ENCODE measurements at regions not wholly inside any gene's neighbourhood (a gene's known extent, or its start where the extent isn't known, plus 50 kb on each side); places are given as distances from the start of the nearest gene placed in this dataset.

DNA sequence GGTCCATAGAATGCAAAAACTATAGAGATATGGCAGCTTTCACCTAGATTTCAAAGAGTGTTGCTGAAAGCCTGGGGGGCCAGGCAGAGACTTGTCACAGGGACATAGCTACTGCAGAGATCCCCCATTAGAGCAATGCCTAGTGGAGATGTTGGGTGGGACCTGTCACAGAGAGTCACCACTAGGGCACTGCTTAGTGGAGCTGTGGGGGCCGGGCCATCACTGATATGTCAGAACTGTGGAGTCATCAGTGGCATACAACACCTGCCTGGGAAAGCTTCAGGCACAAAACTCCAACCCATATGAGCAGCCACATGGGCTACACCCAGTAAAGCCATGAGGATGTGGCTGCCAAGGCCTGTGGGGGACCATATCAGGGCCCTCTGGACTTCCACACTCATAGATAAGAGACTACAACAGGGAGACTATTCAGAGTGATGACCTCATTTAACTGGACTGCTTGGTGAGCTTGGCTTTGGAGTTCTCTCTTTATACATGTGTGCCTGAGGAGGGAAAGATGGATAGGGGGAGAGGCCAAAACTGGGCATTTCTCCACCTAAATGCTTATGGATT is 176.3 kb downstream of the ZNF621 start:
- TF ChIP-seq POLR2A (IDR thresholded peaks at IDR 0.05): no peak
- no peak for TF ChIP-seq POLR2AphosphoS5 (IDR thresholded peaks at IDR 0.05; ENCODE audit: insufficient read depth in 1 of 2, low read depth in 1 of 2)
- TF ChIP-seq, protein P1, sequence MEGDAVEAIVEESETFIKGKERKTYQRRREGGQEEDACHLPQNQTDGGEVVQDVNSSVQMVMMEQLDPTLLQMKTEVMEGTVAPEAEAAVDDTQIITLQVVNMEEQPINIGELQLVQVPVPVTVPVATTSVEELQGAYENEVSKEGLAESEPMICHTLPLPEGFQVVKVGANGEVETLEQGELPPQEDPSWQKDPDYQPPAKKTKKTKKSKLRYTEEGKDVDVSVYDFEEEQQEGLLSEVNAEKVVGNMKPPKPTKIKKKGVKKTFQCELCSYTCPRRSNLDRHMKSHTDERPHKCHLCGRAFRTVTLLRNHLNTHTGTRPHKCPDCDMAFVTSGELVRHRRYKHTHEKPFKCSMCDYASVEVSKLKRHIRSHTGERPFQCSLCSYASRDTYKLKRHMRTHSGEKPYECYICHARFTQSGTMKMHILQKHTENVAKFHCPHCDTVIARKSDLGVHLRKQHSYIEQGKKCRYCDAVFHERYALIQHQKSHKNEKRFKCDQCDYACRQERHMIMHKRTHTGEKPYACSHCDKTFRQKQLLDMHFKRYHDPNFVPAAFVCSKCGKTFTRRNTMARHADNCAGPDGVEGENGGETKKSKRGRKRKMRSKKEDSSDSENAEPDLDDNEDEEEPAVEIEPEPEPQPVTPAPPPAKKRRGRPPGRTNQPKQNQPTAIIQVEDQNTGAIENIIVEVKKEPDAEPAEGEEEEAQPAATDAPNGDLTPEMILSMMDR (IDR thresholded peaks at IDR 0.05): no peak
- Histone ChIP-seq H3K9me3 (no peaks in the 10 kb centered on the region), H3K4me3 (no peak overlapping the region), H3K27ac (no peak overlapping the region), H3K36me3 (no peaks in the 10 kb centered on the region), H3K4me1 (no peaks in the 10 kb centered on the region), H3K27me3 (no peaks in the 10 kb centered on the region)
- DNase-seq (ENCODE audit: extremely low spot score in 2 of 2): no peak
- intact Hi-C loops (cut with DNase I): no loop called here

DNA sequence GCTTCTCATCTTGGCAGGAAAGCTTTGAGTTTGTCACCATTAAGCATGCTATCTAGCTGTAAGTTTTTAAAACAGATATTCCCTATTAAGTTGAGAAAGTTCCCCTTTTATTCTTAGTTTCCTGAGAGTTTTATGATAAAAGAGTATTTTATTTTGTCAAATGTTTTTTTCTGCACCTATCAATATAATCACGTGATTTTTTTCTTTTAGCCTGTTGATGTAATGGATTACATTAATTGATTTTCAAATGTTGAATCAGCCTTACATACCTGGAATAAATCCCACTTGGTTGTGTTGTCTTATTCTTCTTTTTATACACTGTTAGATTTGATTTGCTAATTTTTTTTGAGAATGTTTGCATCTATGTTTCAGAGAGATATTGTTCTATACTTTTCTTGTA is 179.5 kb downstream of the ZNF621 start:
- intact Hi-C loops (cut with DNase I): no loop called here
- Histone ChIP-seq H3K4me3 (no peak overlapping the region), H3K27ac (no peak overlapping the region), H3K4me1 (no peaks in the 10 kb centered on the region), H3K27me3 (no peaks in the 10 kb centered on the region), H3K9me3 (no peaks in the 10 kb centered on the region), H3K36me3 (no peaks in the 10 kb centered on the region)
- no peak for DNase-seq (ENCODE audit: extremely low spot score in 2 of 2)
- TF ChIP-seq POLR2AphosphoS5 (IDR thresholded peaks at IDR 0.05; ENCODE audit: insufficient read depth in 1 of 2, low read depth in 1 of 2): no peak

DNA sequence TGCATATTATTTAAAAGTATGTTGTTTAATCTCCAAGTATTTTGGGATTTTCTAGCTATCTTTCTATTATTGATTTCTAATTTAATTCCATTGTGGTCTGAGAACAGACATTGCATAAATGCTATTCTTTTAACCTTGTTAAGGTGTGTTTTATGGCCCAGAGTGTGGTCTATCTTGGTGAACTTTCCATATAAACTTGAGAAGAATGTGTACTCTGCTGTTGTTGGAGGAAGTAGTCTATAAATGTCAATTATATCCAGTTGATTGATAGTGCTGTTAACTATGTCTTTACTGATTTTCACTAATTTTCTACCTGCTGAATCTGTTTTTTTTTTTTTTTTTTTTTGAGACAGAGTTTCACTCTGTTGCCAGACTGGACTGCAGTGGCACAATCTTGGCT is 180.9 kb downstream of the ZNF621 start:
- Histone ChIP-seq H3K4me3 (no peak overlapping the region), H3K27ac (no peak overlapping the region), H3K36me3 (no peaks in the 10 kb centered on the region), H3K4me1 (no peaks in the 10 kb centered on the region), H3K9me3 (no peaks in the 10 kb centered on the region), H3K27me3 (no peaks in the 10 kb centered on the region)
- no peak for DNase-seq (ENCODE audit: extremely low spot score in 2 of 2)
- TF ChIP-seq POLR2A (IDR thresholded peaks at IDR 0.05) (no peak), POLR2AphosphoS5 (IDR thresholded peaks at IDR 0.05; ENCODE audit: insufficient read depth in 1 of 2, low read depth in 1 of 2) (no peak)
- TF ChIP-seq, protein P1 (IDR thresholded peaks at IDR 0.05): no peak
- intact Hi-C loops (cut with DNase I): no loop called here

DNA sequence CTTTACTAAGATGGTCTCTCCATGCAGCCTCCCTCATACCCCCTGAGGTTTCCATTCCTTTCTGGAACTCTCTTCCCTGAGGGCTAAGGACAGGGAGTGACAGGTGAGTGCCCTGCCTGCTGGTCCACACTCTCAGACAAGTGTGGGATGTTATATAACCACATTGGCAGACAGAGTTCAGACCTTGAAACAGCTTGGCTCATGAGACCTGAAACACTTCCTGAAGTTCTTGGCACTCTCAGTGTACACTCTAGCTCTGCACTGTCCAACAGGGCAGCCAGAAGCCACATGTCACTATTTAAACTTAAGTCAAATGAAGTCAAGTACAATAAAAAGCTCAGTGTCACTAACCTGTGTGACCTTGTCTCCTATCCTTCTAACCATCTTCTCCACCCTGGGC is 188.5 kb downstream of the ZNF621 start:
- Histone ChIP-seq H3K9me3 (no peaks in the 10 kb centered on the region), H3K4me3 (no peak overlapping the region), H3K4me1 (no peaks in the 10 kb centered on the region), H3K36me3 (no peaks in the 10 kb centered on the region), H3K27ac (no peak overlapping the region), H3K27me3 (no peaks in the 10 kb centered on the region)
- DNase-seq (ENCODE audit: extremely low spot score in 2 of 2): no peak
- intact Hi-C loops (cut with DNase I): no loop called here
- TF ChIP-seq POLR2AphosphoS5 (IDR thresholded peaks at IDR 0.05; ENCODE audit: insufficient read depth in 1 of 2, low read depth in 1 of 2) (no peak), POLR2A (IDR thresholded peaks at IDR 0.05) (no peak)
- TF ChIP-seq, protein P1 (IDR thresholded peaks at IDR 0.05): no peak

DNA sequence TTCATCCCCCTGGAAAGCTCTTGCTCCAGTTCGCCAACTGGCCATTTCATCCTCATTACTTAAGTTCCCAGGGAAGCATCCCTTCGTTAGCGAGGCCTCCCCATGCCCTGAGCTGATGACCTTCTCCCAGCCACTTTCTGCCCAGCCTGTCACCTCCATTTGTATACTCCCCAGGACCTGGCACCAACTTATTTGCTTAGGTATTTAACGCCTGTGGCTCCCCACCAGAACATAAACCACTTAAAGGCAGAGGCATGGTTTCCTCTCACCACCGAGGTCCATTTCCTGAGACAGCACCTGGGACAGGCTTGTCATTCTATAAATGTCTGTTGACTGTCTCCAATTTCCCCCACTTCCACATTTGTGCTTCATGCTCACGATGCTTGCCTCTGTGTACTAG is 189.0 kb downstream of the ZNF621 start:
- no peaks in the 10 kb centered on the region for H3K36me3 ChIP-seq
- intact Hi-C loops (cut with DNase I): no loop called here
- no peak overlapping the region for H3K27ac ChIP-seq
- H3K27me3 ChIP-seq: no peaks in the 10 kb centered on the region
- no peaks in the 10 kb centered on the region for H3K4me1 ChIP-seq
- TF ChIP-seq POLR2AphosphoS5 (IDR thresholded peaks at IDR 0.05; ENCODE audit: insufficient read depth in 1 of 2, low read depth in 1 of 2) (no peak), POLR2A (IDR thresholded peaks at IDR 0.05) (no peak)
- TF ChIP-seq, protein P1 (IDR thresholded peaks at IDR 0.05): no peak
- peak in 1 of 2 donors; percentile 71 for DNase-seq (ENCODE audit: extremely low spot score in 2 of 2)
- H3K9me3 ChIP-seq: no peaks in the 10 kb centered on the region
- no peak overlapping the region for H3K4me3 ChIP-seq
